NCI-H526 treated with DMSO at 0.1 percent for 48 hours (cell line): ENCODE measurements at regions not wholly inside any gene's neighbourhood (a gene's known extent, or its start where the extent isn't known, plus 50 kb on each side); places are given as distances from the start of the nearest gene placed in this dataset.
A peak's percentile ranks its signal among the peaks of the same experiment; 100 is the strongest.
"Not testable (repeated sequence)": the region's sequence is repeated elsewhere in the genome, so short reads cannot be mapped to it uniquely, and the experiment has no call there.

Experiments
- DNase-seq: peaks from one replicate; lab custom pipeline; 2025; lab: John Stamatoyannopoulos, UW

DNA sequence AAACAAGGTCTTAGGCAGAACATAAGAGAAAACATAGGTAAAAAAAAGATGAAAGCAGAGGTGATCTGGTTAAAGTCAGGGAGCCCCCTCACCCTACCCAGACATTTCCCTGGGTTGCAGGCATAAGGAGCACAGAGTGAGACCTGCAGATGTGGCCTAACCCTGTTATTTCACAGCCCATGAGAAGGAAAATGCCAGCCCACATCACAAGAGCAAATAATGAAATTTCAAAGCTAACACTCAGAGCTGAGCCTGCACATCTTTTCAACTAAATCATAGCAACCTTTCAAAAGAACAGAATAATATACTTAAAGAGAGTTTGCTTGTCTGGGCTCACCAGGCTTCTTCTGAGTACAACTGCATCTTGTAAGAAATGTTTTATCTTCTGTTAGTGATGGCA is 295.4 kb downstream of the RPAP3 start:
- DNase-seq: no peak

DNA sequence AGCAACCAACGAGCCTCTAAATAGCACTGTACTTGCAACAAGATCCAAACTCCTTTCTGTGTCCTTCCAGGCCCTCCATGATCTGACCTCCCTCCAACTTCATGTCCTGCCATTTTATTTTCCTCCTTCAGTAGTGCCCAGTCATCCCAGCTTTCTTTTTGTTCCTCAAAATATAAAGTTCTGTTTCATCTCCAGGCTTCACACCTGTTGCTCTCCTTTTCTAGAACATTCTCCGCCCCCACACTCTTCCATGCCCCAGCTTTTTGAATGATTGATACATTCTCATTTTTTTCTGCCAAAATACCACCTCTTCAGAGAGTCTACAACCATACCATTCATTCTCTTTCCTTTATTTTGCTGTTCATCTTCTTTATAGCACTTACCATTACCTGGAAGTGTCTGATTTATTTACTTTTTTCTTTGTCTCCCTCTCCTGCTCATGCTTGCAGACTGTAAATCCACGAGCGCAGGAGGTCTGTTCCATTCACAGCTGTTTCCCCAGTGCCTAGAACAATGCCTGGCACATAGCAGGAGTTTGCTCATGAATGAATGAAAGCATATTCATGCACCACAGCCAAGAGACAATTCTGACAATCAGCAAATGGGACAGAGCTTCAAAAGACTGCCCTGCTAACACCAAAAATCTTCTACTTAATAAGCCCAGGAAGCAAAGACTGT is 296.4 kb downstream of the RPAP3 start:
- DNase-seq: no peak

DNA sequence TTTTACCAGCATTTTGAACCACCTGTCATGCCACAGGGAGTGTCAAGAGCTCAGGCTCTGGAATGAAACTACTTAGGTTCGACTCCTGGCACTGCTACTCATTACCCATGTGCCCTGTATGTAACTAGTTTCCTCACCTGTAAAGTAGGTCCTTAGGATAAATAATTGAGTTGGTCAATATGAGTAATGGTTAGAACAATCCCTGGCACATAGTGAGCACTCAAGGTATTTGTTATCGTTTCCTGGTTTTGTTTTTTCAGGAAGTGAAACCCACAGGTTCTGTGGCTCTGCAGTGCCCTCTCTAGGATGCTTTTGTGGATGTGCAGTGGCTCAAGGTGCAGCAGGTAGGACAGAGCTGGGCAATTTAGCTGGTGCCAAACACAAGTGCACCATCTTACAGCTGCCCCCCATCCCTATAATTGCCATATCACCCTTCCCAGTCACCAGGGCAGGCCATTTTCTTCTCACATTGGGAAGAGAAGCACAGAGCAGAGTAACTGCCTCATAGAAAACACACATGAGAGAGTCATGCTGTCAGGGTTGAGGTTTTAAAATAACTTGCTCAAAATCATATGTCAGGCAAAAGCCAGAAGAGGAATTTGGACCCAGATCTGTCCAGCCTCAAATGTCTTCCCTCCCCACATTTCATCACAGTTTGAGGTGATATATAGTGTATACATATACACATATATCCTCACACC is 297.5 kb downstream of the RPAP3 start:
- DNase-seq: no peak

- no peak for DNase-seq
Measured at GRCh38 chr12:47407463-47408129, 298.2 kb downstream of the RPAP3 start.

DNA sequence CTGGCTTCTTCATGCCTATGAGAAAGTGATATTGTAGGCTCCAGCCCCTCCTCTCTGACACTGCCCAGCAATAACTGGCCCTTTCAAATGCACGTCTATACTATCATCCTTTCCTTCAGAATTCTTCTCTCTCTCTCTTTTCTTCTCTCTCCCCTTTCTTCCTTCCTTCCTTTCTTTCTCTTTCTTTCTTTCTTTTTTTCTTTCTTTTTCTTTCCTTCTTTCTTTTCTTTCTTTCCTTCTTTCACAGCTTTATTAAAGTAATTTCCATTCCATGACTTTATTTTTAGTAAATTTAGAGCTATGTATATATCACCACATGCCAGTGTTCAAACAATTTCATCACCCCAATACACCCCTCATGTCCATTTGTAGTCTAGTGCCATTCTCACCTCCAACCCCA is 302.1 kb downstream of the RPAP3 start:
- no peak for DNase-seq

- DNase-seq: not testable (repeated sequence)
Measured at GRCh38 chr12:47401196-47401595, 304.6 kb downstream of the RPAP3 start.

GRCh38 chr12:47400266-47400665 is 305.6 kb downstream of the RPAP3 start:
- no peak for DNase-seq

GRCh38 chr12:47397664-47398281 is 308.1 kb downstream of the RPAP3 start:
- peak; percentile 31 for DNase-seq

GRCh38 chr12:47396902-47397663 is 308.7 kb downstream of the RPAP3 start:
- no peak for DNase-seq

GRCh38 chr12:47394070-47394469 is 311.8 kb downstream of the RPAP3 start:
- DNase-seq: no peak

GRCh38 chr12:47393403-47393790 is 312.4 kb downstream of the RPAP3 start:
- no peak for DNase-seq

DNA sequence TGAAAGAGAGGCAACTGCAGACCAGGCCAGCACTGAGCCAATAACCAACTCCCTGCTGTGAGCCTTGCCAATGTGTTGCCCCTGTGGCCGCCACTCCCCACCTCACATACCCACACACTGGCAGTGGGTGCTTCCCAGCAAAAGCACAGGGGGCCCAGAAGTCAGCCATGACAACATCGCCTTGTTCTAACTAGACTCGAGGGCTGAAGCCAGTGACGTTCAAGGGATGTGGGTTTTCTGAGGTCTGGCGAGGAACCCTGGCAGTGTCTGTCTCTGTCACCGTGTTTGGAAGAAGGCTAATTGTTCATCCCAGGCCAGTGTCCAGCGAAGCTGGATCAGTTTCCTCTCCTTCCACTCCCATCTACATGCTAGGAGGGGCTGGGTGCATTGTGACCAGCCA is 311.8 kb upstream of the AMIGO2 start:
- no peak for DNase-seq

GRCh38 chr12:47388712-47389111 is 309.0 kb upstream of the AMIGO2 start:
- no peak for DNase-seq

GRCh38 chr12:47387994-47388393 is 308.2 kb upstream of the AMIGO2 start:
- DNase-seq: no peak

DNA sequence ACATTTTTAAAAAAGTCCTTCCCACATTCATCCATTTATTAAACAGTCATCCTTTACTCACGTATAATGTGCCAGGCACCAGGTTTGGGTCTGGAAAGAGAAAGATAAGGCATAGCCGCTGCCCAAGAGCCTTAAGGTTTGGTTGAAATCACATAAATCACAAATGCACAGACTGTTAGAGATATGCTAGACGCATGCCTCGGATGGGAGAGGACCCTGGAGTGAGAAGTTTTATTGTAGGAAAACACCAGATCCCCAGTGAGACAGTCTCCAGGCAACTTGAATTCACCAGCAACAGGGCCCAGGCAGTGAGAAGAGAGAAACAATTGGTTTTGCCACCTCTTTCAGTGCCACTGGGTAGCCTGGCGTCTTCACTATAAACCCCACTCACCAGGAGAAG is 305.9 kb upstream of the AMIGO2 start:
- DNase-seq: no peak

- DNase-seq: no peak
Measured at GRCh38 chr12:47383942-47384341, 304.2 kb upstream of the AMIGO2 start.

DNA sequence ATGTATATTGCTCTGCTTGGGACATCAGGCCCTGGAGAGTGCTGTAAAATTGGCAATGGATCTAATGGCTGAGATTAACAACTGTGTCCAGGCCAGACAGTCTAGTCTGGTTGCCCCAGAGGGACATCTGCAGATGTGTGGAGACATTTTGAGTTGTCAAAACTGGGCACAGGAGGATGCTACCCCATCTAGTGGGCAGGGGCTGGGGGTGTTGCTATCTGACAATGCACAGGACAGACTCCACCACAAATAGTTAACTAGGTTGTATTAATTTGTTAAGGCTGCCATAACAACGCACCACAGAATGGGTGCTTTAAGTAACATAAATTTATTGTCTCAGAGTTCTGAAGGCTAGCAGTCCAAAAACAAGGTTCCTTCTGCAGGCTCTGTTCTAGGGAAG is 302.5 kb upstream of the AMIGO2 start:
- no peak for DNase-seq

GRCh38 chr12:47378907-47379306 is 299.1 kb upstream of the AMIGO2 start:
- no peak for DNase-seq

GRCh38 chr12:47378222-47378582 is 298.4 kb upstream of the AMIGO2 start:
- DNase-seq: no peak

GRCh38 chr12:47377414-47378221 is 297.9 kb upstream of the AMIGO2 start:
- no peak for DNase-seq

DNA sequence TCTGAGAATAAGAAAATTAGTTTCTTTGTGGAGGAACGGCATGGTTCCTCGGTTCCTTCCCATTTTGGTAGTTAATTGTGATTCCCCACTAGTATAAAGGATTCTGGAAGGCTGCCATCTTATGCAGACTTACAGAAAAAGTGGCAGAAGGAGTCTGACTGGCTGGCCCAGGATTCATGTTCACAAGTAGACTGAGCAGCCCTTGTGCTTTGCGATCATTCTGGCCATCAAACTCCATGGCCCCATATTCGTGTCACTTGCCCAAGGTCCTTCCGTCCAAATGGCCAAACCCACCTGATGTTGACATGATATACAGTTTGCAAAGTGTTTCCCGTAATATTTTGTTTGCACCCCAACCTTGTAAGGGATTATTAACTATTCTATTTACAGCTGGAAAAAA is 297.2 kb upstream of the AMIGO2 start:
- DNase-seq: no peak
